ENCODE measurements at regions not wholly inside any gene's neighbourhood (a gene's known extent, or its start where the extent isn't known, plus 50 kb on each side); places are given as distances from the start of the nearest gene placed in this dataset.
"Not testable (repeated sequence)": the region's sequence is repeated elsewhere in the genome, so short reads cannot be mapped to it uniquely, and the experiment has no call there.

DNA sequence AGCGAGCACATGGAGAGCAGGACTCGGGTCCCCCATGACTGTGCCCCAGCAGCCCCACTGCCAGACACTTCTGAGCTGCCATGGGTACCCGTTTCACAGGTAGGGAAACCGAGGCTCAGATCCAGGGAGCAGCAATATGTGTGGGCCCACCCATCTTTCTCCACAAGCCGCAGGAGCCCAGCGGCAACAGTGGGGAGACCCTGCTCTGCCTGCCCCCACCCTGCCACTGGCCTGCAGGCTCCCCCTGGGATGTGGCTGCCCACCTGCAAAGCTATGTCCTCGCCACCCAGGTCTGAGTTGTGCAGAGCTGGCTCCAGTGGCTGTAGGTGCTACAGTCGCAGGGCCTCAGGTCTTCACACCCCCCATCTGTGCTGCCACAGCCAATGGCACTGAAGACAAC, 50.6 kb upstream of the C1QTNF9B start:
- no peak for DNase-seq (ENCODE audit: low read depth in 3 of 3, low spot score in 1 of 3)

DNA sequence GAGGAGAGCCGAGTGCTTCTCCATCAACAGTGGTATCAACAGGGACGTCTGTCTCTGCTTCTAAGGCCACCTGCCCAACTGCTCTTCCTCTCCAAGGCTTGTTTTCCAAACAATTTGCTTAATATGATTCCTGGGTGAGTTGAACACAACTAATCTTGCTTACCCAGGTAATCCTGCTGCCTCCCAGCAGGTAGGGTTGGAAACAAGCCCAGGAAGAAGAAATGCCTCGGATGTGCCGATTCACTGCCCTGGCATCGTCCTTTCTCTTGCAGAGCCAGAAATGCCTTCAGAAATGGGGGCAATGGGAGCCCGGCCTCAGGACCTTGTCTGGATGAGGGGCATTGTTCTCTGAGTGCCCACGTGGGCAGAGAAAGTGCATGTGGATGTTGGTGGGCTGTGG, 51.9 kb upstream of the C1QTNF9B start:
- no peak for DNase-seq (ENCODE audit: low read depth in 3 of 3, low spot score in 1 of 3)

DNA sequence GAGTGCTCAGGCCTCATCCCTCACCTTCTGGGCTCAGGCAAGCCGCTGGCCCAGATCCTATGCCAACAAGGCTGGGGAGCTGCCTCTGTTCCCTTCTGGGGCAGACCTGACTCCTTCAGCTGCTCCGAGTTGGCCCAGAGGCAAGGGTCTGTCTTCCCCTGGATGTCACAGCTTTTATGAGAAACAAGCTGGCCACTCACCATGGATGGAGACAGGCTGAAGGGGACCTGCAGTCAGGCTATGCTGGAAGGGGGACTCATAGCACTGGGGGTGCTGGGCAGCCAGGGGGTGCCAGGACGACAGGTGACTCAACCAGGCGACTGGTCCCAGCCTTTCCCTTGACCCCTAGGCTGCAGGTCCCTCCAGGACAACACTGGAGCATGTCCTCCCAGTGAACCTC, 52.4 kb upstream of the C1QTNF9B start:
- DNase-seq (ENCODE audit: low read depth in 3 of 3, low spot score in 1 of 3) = no peak

DNA sequence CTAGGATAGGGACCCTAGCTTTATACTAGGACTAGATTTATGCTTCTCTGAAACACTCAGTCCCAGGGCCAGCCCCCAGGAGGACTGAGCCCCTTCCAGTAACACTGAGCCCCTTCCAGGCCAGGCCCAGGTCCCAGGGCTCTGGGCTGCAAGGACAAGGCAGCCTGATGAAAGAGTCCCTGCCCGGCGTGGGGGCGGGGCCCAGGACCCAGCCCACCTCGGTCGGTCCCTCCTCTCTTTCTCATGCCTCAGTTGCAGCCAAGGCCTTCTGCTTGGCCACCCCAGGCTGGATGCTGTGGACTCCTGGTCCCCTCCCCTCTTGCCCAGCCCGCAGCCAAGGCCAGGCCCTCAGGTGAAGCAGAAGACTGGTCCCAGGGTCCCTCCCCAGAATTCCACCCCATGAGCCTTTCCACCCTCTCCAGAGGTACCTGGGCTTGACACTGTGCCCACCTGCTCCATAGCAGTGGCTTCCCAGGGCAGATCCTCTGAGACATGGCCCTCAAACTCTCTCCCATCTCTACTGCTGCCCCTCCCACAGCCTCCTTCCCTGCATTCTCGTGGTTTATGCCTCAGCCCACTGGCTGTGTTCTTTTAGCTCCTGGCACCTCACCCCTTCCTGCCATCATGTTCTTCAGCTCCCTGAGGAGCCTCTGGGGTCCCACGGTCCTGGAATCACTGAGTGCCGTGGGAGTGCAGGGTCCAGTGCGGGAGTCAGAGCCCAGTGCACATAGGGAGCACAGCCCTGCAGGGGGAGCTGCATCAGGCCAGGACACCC, 53.6 kb upstream of the C1QTNF9B start:
- DNase-seq (ENCODE audit: low read depth in 3 of 3, low spot score in 1 of 3) = no peak

DNA sequence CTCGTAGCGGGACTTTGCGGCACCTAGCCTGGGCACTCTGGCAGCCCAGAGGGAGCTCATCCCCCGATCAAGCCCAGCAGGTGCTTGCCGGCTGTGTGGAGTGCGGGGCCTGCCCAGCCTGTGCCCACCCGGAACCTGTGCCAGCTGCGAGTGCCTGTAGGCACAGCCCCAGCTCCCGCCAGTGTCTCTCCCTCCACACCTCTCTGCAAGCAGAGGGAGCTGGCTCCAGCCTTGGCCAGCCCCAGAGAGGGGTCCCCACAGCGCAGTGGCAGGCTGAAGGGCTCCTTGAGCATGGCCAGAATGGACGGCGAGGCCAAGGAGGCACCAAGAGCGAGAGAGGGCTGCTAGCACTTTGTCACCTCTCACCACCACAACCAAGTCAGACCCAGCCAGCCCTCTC, 55.5 kb upstream of the C1QTNF9B start:
- no peak for DNase-seq (ENCODE audit: low read depth in 3 of 3, low spot score in 1 of 3)

DNA sequence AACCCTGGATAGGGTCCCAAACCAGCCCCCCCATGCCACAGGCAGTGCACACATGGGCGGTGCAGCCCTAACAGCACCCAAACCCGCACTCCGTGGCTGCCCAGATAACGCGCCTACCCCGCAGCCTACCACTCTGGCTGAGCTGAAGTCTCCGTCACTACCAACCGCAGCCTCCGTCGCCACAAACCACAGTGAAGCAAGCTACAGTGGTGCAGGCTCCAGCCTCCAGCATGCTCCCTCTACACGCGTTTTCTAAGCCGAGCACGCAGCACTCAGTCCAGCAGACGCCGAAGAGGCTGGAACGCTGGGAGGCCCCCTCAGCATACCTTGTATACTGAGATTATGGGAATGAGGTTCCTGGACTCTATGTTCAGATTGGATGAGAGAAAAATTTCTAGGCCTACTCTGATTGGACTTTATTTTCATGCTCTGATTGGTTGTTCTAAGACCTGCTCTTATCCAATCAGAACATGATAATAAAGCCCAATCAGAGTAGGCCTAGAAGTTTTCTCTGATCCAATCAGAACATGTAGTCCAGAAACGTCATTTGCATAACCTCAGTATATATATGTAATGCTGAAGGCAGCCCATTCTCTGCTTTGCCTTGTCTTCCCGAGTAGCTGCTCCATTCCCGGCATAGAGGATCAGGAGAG, 56.7 kb upstream of the C1QTNF9B start:
- DNase-seq (ENCODE audit: low read depth in 3 of 3, low spot score in 1 of 3) = no peak

DNA sequence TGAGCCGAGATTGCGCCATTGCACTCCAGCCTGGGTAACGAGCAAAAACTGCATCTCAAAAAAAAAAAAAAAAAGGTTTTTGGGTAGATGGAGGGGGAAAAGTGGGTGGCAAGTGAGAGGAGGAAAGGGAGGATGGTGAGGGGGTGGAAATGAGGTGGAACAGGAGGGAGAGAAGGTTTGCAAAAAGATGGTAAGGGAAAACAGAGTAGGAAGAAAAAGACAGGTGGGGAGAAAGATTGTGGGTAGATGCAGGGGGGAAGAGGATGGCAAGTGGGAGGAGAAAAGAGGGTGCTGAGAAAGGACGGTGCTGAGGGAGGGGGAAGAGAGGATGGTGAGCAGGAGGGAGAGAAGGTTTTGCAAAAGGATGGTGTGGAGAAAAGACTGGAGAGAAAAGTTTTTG, 57.8 kb upstream of the C1QTNF9B start:
- no peak for DNase-seq (ENCODE audit: low read depth in 3 of 3, low spot score in 1 of 3)

DNA sequence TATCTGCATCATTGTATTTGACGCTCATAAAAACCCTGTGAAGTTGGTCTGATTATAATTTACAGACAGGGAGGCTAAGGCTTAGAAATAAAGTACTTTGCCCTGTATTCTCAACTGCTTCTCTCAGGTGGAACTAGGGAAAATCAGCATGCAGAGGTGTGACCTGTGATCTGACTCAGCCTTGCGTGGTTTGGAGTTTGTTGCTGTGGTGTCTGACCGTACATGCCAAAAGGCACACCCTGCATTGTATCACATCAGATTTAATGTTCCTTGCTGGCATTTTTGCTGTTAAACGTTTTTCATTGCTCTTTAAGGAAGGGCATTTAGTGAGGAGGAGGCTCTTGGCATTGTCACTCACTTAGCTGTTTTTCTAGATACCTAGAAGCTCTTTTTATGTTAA, 58.8 kb upstream of the C1QTNF9B start:
- no peak for DNase-seq (ENCODE audit: low read depth in 3 of 3, low spot score in 1 of 3)

DNA sequence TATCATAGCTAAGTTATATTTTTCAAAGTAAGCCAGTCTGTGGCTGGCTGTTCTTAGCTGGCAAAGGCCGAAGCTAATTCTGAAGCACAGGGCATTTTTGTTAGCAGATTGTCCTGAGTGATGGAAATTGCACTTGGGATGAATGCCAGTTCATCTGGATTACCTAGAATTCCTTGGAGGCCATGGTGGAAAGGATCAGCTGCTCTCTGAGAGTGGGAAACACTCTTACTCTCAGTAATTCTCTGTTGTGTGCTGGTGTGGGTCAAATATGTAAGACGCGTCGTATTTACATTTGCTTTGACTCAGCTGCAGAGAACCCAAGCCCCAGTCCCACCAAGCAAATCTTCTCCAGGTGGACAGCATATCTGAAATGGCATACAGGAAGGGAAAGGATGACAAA, 60.7 kb upstream of the C1QTNF9B start:
- no peak for DNase-seq (ENCODE audit: low read depth in 3 of 3, low spot score in 1 of 3)

DNA sequence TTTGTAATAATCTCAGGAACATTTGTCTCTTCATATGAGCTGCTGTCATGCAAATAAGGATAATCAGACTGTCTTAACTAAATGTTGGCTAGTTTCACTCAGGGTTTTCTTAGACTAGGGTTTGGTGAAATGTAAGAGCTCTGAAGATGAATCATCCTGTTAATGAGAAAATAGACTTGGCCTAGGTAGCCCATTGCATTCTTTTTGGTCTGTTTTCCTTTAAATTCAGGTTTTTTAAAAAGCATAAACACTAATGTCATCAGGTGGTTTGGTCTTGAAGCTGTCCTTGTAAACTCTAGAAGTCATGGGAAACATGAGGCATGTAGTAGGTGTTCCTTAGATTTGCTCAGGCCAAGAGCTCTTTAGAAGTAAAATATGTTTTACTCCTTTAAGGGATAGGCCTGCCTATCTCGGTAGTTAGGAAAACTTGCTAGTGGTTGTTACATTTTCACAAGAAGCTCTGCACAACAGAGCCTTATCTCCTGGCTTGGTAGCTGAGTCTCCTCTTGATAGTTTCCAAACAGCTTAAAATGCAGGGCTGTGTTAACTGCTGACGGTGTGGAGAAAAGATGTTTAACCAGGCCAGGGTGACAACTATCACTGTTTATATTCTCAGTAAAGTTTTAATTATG, 62.0 kb upstream of the C1QTNF9B start:
- no peak for DNase-seq (ENCODE audit: low read depth in 3 of 3, low spot score in 1 of 3)

DNA sequence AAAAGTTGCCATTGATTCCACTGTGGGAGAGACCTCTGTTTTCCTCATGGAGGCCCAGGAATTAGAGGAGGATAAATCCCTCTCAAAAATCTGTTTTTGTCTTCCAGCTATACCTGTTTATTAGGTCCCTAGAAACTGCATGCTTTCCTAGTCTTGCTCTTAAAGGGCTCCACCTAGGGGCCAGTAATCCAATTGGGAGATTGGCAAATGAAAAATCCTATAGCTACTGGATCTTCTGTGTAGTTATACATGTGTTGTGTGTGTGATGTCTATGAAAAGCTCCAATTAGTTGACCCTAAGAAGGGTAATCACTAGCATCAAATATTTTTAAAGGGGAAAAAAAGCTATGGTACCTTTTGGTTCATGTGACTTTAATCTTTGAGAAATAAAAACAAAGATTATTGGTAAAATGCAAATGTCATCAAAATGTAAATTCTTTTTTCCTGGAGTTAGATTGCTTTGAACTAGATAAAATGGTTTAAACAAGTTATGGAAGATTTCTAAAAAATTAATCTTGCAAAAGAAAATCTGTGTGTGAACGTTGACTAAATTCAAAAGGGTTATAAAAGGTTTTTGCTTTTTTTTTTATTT, 63.4 kb upstream of the C1QTNF9B start:
- no peak for DNase-seq (ENCODE audit: low read depth in 3 of 3, low spot score in 1 of 3)

DNA sequence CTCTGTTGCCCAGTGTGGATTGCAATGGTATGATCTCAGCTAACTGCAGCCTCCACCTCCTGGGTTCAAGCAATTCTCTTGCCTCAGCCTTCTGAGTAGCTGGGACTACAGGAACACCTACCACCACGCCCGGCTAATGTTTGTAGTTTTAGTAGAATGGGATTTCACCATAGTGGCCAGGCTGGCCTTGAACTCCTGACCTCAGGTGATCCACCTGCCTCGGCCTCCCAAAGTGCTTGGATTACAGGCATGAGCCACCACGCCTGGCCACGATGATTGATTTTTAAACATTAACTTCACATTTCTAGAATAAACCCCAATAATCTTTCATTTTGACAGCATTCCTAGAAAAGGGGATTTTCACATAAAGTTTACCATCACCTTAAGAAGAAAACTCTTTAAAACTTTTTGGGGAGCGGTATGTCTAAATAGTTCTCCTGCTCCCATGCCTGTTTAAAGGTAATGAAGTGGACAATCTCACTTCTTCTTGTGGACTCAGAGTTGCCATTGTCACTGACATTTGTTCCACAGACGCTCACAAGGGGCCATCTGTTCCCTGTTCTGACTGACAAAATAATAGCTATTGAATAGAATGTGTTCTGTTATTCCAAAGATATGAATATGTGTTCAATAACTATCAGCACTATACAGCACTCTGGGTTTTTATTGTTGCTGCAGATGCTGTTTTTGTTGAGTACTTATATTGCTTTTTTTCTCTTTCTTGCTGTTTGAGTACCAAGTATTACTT, 66.1 kb upstream of the C1QTNF9B start:
- DNase-seq (ENCODE audit: low read depth in 3 of 3, low spot score in 1 of 3) = no peak

DNA sequence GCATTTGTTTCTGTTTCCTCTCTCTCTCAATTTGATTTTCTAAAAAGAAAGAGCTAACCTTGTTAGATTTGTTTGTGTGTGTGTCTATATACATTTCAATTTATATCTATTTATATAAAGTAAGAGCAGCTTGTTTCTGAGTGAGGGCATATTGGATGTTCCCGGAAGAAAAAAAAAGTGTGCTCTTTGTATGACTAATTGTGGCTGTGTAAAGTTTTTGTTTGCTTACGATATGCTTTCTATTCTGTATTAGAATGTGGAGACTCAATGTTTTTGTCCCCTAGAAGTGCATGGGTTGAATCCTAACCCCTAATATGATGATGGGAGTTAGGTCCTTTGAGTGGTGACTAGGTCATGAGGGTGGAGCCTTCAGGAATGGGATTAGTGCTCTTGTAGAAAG, 66.6 kb upstream of the C1QTNF9B start:
- no peak for DNase-seq (ENCODE audit: low read depth in 3 of 3, low spot score in 1 of 3)

DNA sequence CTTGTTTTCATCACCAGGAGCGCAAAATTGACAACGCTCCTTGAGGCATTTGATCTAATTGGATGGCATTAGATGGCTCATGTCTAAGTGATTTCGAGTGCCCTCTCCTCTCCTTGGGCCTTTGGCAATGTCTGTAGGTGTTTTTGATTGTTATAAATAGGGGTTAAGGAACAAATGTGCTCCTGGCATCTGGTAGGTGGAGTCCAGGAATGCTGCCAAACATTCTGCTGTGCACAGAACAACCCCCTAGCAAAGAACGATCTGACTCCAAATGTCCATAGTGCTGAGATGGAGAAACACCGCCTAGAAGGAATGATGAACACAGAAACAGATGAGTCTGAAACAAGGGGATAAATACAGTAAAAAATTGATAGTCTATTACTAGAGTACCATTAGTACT, 68.0 kb upstream of the C1QTNF9B start:
- no peak for DNase-seq (ENCODE audit: low read depth in 3 of 3, low spot score in 1 of 3)

DNA sequence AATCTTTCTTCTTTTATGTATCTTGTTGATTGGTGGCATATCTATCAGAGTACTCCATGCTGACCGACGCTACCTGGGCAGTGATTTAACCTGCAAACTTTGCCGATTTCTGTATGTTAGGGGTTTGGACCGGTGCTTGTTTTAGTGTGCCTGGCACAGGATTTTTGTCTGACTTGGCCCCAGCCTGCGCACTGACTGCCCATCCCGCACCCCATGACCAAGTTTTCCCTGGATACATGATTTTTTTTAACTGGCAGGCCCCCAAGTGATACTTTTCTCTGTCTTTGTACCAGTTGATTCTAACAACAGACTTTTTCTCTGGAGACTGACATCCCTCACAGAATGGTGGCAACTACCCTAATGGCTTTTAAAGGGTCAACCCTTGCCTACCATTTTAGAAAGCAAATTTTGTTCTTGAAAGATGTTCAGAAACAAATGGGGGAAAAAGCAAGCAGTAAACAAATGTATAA, 69.0 kb upstream of the C1QTNF9B start:
- DNase-seq (ENCODE audit: low read depth in 3 of 3, low spot score in 1 of 3) = no peak

DNA sequence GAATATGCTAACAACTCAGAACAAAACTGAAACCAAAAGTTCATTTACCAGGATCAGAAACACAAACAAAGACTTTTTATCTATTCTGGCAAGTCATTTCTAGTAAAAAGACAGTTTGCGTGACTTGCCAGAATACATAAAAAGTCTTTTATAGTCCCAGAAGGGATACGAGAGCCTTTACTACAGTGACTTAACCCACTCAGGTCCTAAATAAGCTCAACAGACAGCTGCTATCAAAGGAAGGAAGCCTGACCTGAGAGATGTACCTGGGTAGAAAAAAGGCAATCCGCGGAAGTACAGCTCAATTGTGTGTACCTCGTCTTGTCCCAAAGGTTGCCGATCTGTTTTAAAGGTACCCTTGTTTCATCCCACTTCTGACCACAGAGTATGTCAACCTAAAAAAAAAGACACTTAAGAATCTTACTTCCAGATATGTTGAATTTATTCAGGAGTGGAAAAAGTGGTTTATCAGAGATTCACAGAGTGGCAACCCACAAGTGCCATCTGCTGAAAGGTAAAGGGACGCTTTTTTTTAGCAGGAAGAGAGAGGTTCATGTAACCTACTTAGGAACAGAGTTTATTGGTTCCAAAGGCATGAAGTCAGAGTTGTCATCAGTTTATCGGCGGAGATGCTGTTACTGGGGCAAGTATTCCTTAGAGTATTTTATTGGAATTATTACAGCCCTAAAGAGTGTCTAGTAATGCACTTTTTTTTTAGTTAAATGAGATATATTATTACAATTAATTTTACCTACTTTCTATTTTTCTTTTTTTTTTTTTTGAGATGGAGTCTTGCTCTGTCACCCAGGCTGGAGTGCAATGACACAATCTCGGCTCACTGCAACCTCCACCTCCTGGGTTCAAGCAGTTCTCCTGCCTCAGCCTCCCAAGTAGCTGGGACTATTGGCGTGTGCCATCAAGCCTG, 69.7 kb upstream of the C1QTNF9B start:
- DNase-seq (ENCODE audit: low read depth in 3 of 3, low spot score in 1 of 3) = no peak

DNA sequence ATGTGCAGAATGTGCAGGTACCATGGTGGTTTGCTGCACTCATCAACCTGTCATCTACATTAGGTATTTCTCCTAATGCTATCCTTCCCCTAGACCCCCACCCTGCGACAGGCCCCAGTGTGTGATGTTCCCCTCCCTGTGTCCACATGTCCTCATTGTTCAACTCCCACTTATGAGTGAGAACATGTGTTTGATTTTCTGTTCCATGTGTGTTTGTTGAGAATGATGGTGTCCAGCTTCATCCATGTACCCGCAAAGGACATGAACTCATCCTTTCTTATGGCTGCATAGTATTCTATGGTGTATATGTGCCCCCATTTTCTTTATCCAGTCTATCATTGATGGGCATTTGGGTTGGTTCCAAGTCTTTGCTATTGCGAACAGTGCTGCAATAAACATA, 70.5 kb upstream of the C1QTNF9B start:
- DNase-seq (ENCODE audit: low read depth in 3 of 3, low spot score in 1 of 3) = not testable (repeated sequence)

DNA sequence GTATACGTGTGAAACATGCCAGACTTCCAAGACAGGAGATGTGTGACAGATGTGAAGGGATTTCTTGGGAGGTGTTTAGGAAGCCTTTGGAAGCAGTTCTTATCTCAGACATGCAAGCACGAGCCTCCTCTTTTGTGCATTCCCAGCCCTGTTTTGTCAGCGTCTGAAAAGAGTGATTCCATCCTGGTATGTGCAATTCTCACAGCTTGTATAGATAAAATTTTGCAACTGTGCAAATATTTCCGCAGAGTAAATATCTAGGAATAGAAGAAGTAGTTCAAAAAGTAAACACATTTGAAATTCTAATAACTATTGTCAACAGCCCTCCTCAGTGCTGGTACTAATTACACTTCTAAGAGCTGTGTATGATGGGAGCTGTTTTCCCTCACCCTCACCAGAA, 72.3 kb upstream of the C1QTNF9B start:
- no peak for DNase-seq (ENCODE audit: low read depth in 3 of 3, low spot score in 1 of 3)

DNA sequence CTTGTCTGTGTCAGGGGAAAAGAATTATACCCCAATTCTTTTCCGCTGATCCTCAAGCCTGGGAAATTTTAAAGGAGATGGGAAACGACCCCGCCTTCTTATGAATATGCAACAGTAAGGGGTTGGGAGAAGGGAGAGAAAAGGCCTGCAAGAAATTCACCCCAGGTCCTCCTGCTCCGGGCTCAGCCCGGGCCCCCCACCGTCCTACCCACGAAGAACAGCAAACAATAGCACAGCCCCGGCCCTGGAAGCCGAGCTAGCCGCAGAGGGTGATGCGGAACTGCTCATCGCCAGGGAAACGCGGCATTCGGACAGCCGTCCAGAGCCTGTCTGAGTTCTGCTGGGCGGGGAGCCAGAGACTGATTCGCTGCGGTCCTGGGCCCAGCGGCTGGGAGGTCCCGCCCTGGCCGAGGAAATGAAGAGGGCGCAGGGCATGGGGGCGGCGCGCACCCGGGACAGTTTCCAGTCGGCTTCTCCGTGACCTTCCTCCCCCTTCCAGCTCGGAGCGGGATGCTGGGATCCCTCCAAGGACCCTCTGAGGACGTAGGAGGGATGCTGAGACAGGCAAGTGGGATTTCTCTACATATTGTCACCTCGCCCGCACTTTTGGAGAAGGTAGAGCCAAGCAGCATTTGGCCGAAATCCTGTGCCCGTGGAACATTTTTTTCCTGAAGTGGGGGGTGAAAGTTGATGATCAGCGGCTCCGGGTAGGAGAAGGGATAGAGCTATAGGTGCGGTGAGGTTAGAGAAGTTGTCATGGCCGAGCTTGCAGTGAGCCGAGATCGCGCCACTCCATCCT, 82.3 kb upstream of the C1QTNF9B start:
- DNase-seq (ENCODE audit: low read depth in 3 of 3, low spot score in 1 of 3) = no peak
